Endodermal cell (in vitro differentiated cells): ENCODE measurements at regions not wholly inside any gene's neighbourhood (a gene's known extent, or its start where the extent isn't known, plus 50 kb on each side); places are given as distances from the start of the nearest gene placed in this dataset.

Experiments
- DNase-seq: peaks from one replicate; pipeline ENCODE4 v3.0.0-alpha.2; 2017
- H3K27ac ChIP-seq: 2 replicates; pipeline ENCODE4 v1.5.1; 2013; ENCODE audit warnings: mild to moderate bottlenecking, low read depth, low read length, moderate library complexity
- H3K27me3 ChIP-seq: 2 replicates; pipeline ENCODE4 v1.6.1; 2013; ENCODE audit warnings: mild to moderate bottlenecking, low read length, moderate library complexity; ENCODE audit not compliant: insufficient read depth, control insufficient read depth, poor library complexity, severe bottlenecking
- H3K36me3 ChIP-seq: 2 replicates; pipeline ENCODE4 v1.7.0; 2013; ENCODE audit warnings: mild to moderate bottlenecking, low read length, moderate library complexity; ENCODE audit not compliant: control insufficient read depth, insufficient read depth
- H3K4me1 ChIP-seq: one replicate; pipeline ENCODE4 v1.7.0; 2013; ENCODE audit warnings: low read length; ENCODE audit not compliant: control insufficient read depth, insufficient read depth
- H3K4me3 ChIP-seq: 2 replicates; pipeline ENCODE4 v1.5.1; 2013; ENCODE audit warnings: mild to moderate bottlenecking, low read length, moderate library complexity
- H3K9ac ChIP-seq: 2 replicates; pipeline ENCODE4 v1.6.1; 2013; ENCODE audit warnings: mild to moderate bottlenecking, low read length, moderate library complexity; ENCODE audit not compliant: poor library complexity, severe bottlenecking; ENCODE audit errors: extremely low read depth
- H3K9me3 ChIP-seq: 2 replicates; pipeline ENCODE4 v1.6.1; 2013; ENCODE audit warnings: mild to moderate bottlenecking, low read length, moderate library complexity; ENCODE audit not compliant: control insufficient read depth
- H3K27ac Mint-ChIP-seq: 2 replicates; pipeline ENCODE4 v1.8.0; 2020; ENCODE audit warnings: mixed read lengths
- H3K27me3 Mint-ChIP-seq: 2 replicates; pipeline ENCODE4 v1.8.0; 2021; ENCODE audit warnings: mild to moderate bottlenecking, mixed read lengths; ENCODE audit not compliant: insufficient read depth
- H3K36me3 Mint-ChIP-seq: 2 replicates; pipeline ENCODE4 v1.8.0; 2020; ENCODE audit warnings: low read depth, mixed read lengths
- H3K4me1 Mint-ChIP-seq: 2 replicates; pipeline ENCODE4 v1.8.0; 2020; ENCODE audit warnings: mixed read lengths
- H3K4me3 Mint-ChIP-seq: 2 replicates; pipeline ENCODE4 v1.8.0; 2020; ENCODE audit warnings: mild to moderate bottlenecking, moderate library complexity, mixed read lengths
- H3K9me3 Mint-ChIP-seq: 2 replicates; pipeline ENCODE4 v1.8.0; 2020; ENCODE audit warnings: mild to moderate bottlenecking, mixed read lengths
- CTCF ChIP-seq: fragments of 200-600 bp; sonication (generic); conservative IDR thresholded peaks from 2 replicates; pipeline ENCODE4 v1.5.0; 2021; ENCODE audit warnings: antibody characterized with exemption, mild to moderate bottlenecking
- WGBS, 2 experiments: methylation state at CpG; one replicate each; pipeline versions ENCODE4 v1.1.5 to v1.1.7; 2013; ENCODE audit warnings: missing lambda C conversion rate in 2 of 2, mixed read lengths in 1 of 2; ENCODE audit not compliant: insufficient coverage in 1 of 2, insufficient read length in 1 of 2; 5-methylcytosine and 5-hydroxymethylcytosine counted together

GRCh38 chr5:145385276-145385675 lies 449.9 kb downstream of the PRELID2 start:
- no peak overlapping the region for H3K4me3 Mint-ChIP-seq
- TF ChIP-seq CTCF = no peak
- H3K36me3 Mint-ChIP-seq = no peaks in the 10 kb centered on the region
- Histone ChIP-seq H3K36me3 (no peaks in the 10 kb centered on the region), H3K27ac (no peak overlapping the region), H3K9me3 (no peaks in the 10 kb centered on the region), H3K27me3 (no peaks in the 10 kb centered on the region), H3K4me3 (no peak overlapping the region), H3K9ac (no peak overlapping the region), H3K4me1 (no peaks in the 10 kb centered on the region)
- peaks cover 10% of the 10 kb centered on the region for H3K9me3 Mint-ChIP-seq
- H3K27me3 Mint-ChIP-seq = no peaks in the 10 kb centered on the region
- H3K27ac Mint-ChIP-seq = no peak overlapping the region
- no peak for DNase-seq
- 87 to 94% methylated on average over 2 of the region's 2 CpGs for WGBS, 2 experiments
- H3K4me1 Mint-ChIP-seq = no peaks in the 10 kb centered on the region

- DNase-seq = no peak
- Mint-ChIP-seq H3K27me3 (no peaks in the 10 kb centered on the region), H3K9me3 (peaks cover 64% of the 10 kb centered on the region), H3K4me1 (no peaks in the 10 kb centered on the region), H3K27ac (no peak overlapping the region), H3K4me3 (no peak overlapping the region), H3K36me3 (no peaks in the 10 kb centered on the region)
- no peak for TF ChIP-seq CTCF
- Histone ChIP-seq H3K27ac (no peak overlapping the region), H3K4me3 (no peak overlapping the region), H3K36me3 (no peaks in the 10 kb centered on the region), H3K9me3 (peaks cover 36% of the 10 kb centered on the region), H3K9ac (no peak overlapping the region), H3K4me1 (no peaks in the 10 kb centered on the region), H3K27me3 (no peaks in the 10 kb centered on the region)
- 75% methylated on average over 1 of the region's 1 CpG; no CpG with 5 or more reads in 1 of the 2 experiments for WGBS, 2 experiments
Observed at GRCh38 chr5:145378226-145378625, 456.9 kb downstream of the PRELID2 start.

- H3K9me3 Mint-ChIP-seq = peaks cover 66% of the 10 kb centered on the region
- no peak for TF ChIP-seq CTCF
Observed at GRCh38 chr5:145375521-145375920, 459.6 kb downstream of the PRELID2 start.

More at GRCh38 chr5:145375521-145375920, 459.6 kb downstream of the PRELID2 start:
- no peaks in the 10 kb centered on the region for H3K36me3 ChIP-seq
- DNase-seq = no peak
- WGBS, 2 experiments = 75 to 86% methylated on average over 2 of the region's 2 CpGs
- peaks cover 36% of the 10 kb centered on the region for H3K9me3 ChIP-seq
- no peaks in the 10 kb centered on the region for H3K27me3 ChIP-seq
- H3K4me1 Mint-ChIP-seq = no peaks in the 10 kb centered on the region
- no peak overlapping the region for H3K27ac Mint-ChIP-seq
- H3K4me3 ChIP-seq = no peak overlapping the region
- no peak overlapping the region for H3K27ac ChIP-seq
- H3K4me3 Mint-ChIP-seq = no peak overlapping the region
- no peaks in the 10 kb centered on the region for H3K36me3 Mint-ChIP-seq
- H3K9ac ChIP-seq = no peak overlapping the region
- H3K27me3 Mint-ChIP-seq = no peaks in the 10 kb centered on the region
- H3K4me1 ChIP-seq = no peaks in the 10 kb centered on the region
